H1 (cell line): ENCODE measurements at regions not wholly inside any gene's neighbourhood (a gene's known extent, or its start where the extent isn't known, plus 50 kb on each side); places are given as distances from the start of the nearest gene placed in this dataset.

Experiments used
- CTCF ChIA-PET: fragments of 300-600 bp; sonication (Branson Sonifier 250); formaldehyde crosslinking; loops from one replicate; lab custom pipeline; 2021; ENCODE audit not compliant: partially characterized antibody; lab: Charles Lee
- POLR2A ChIA-PET: fragments of 300-600 bp; sonication (Branson Sonifier 250); formaldehyde crosslinking; loops from one replicate; lab custom pipeline; 2021; ENCODE audit warnings: inconsistent platforms; ENCODE audit not compliant: partially characterized antibody; lab: Charles Lee
- DNase-seq, 2 experiments: peaks; one replicate each; pipeline versions ENCODE4 v3.0.0 to v3.0.0-alpha.2; 2010 to 2022; ENCODE audit warnings: low spot score in 2 of 2, low read depth in 1 of 2, mixed read lengths in 1 of 2
- FAIRE-seq: peaks from 2 replicates; lab custom pipeline; 2011; peaks lifted over from hg19 to GRCh38; lab: Jason Lieb, UNC
- H2AFZ ChIP-seq: 2 replicates; pipeline ENCODE4 v1.8.1; 2012; ENCODE audit warnings: low read length, inconsistent platforms
- H2AK5ac ChIP-seq: 2 replicates; pipeline ENCODE4 v1.6.1; 2013; ENCODE audit warnings: low read depth, low read length
- H2BK120ac ChIP-seq: replicated peaks from 2 replicates; pipeline ENCODE3; 2013; ENCODE audit warnings: low read depth, low read length, inconsistent platforms
- H2BK12ac ChIP-seq: 2 replicates; pipeline ENCODE4 v1.6.1; 2013; ENCODE audit warnings: low read depth, low read length
- H2BK15ac ChIP-seq: 2 replicates; pipeline ENCODE4 v1.6.1; 2013; ENCODE audit warnings: low read length
- H2BK20ac ChIP-seq: 2 replicates; pipeline ENCODE4 v1.6.1; 2013; ENCODE audit warnings: low read length
- H2BK5ac ChIP-seq: 2 replicates; pipeline ENCODE4 v1.6.1; 2013; ENCODE audit warnings: low read depth, low read length
- H3K14ac ChIP-seq: 2 replicates; pipeline ENCODE4 v1.6.1; 2013; ENCODE audit warnings: inconsistent platforms; ENCODE audit not compliant: insufficient read length
- H3K18ac ChIP-seq: 2 replicates; pipeline ENCODE4 v1.6.1; 2013; ENCODE audit warnings: low read length; ENCODE audit errors: extremely low read depth
- H3K23ac ChIP-seq: 2 replicates; pipeline ENCODE4 v1.6.1; 2013; ENCODE audit warnings: inconsistent platforms; ENCODE audit not compliant: insufficient read length
- H3K23me2 ChIP-seq: 2 replicates; pipeline ENCODE4 v1.6.1; 2013; ENCODE audit warnings: low read depth, low read length
- H3K27ac ChIP-seq: 2 replicates; pipeline ENCODE4 v1.6.1; 2011; ENCODE audit warnings: low read depth, low read length, inconsistent platforms
- H3K27me3 ChIP-seq, 4 experiments: replicated peaks in 1 of 4; 1 replicate in 1 of 4; 2 replicates in 3 of 4; pipeline versions ENCODE4 v1.6.1 to v1.8.1; 2011 to 2013; ENCODE audit warnings: low read length in 3 of 4, mild to moderate bottlenecking in 3 of 4, inconsistent platforms in 2 of 4, mixed read lengths in 2 of 4, moderate library complexity in 1 of 4; ENCODE audit not compliant: control insufficient read depth in 3 of 4, insufficient read depth in 3 of 4; ENCODE audit errors: extremely low read depth in 1 of 4
- H3K36me3 ChIP-seq, 4 experiments: 2 replicates each; pipeline versions ENCODE4 v1.6.1 to v1.8.1; 2011 to 2013; ENCODE audit warnings: mild to moderate bottlenecking in 4 of 4, low read length in 3 of 4, moderate library complexity in 2 of 4, control low read depth in 1 of 4, inconsistent platforms in 1 of 4; ENCODE audit not compliant: insufficient read depth in 4 of 4, control insufficient read depth in 2 of 4
- H3K4ac ChIP-seq: replicated peaks from 2 replicates; pipeline ENCODE3; 2013; ENCODE audit warnings: low read length, low read depth, mixed read lengths, inconsistent platforms; ENCODE audit not compliant: insufficient read length
- H3K4me1 ChIP-seq, 4 experiments: replicated peaks in 1 of 4; 1 replicate in 1 of 4; 2 replicates in 3 of 4; pipeline versions ENCODE4 v1.6.1 to v1.8.1; 2011 to 2013; ENCODE audit warnings: low read length in 3 of 4, inconsistent platforms in 2 of 4, mixed read lengths in 1 of 4; ENCODE audit not compliant: insufficient read depth in 4 of 4, control insufficient read depth in 3 of 4
- H3K4me2 ChIP-seq, 2 experiments: 2 replicates each; pipeline versions ENCODE4 v1.6.1 to v1.8.1; 2011 to 2013; ENCODE audit warnings: low read depth in 2 of 2, low read length in 2 of 2, control low read depth in 1 of 2, inconsistent platforms in 1 of 2, mild to moderate bottlenecking in 1 of 2; ENCODE audit not compliant: insufficient read depth in 1 of 2
- H3K4me3 ChIP-seq, 4 experiments: fragments of 200-600, 300-600 bp in 1 of 4; sonication (generic), shearing (Covaris generic), sonication (Bioruptor Twin) in 1 of 4; 2 replicates each; pipeline versions ENCODE4 v1.5.1 to v1.8.1; 2011 to 2016; ENCODE audit warnings: low read length in 4 of 4, low read depth in 3 of 4, control low read depth in 2 of 4, inconsistent platforms in 2 of 4, mild to moderate bottlenecking in 2 of 4, mixed read lengths in 1 of 4, moderate library complexity in 1 of 4; ENCODE audit not compliant: insufficient read depth in 2 of 4; ENCODE audit errors: extremely low read depth in 1 of 4
- H3K56ac ChIP-seq: replicated peaks from 2 replicates; pipeline ENCODE3; 2013; ENCODE audit warnings: low read depth, mild to moderate bottlenecking, mixed read lengths, low read length, inconsistent platforms; ENCODE audit not compliant: insufficient read length
- H3K79me1 ChIP-seq: 2 replicates; pipeline ENCODE4 v1.6.1; 2013; ENCODE audit warnings: low read depth, low read length, control low read depth
- H3K79me2 ChIP-seq, 2 experiments: 2 replicates each; pipeline versions ENCODE4 v1.6.1 to v1.8.1; 2012 to 2013; ENCODE audit warnings: low read length in 2 of 2, mild to moderate bottlenecking in 2 of 2, inconsistent platforms in 1 of 2; ENCODE audit not compliant: insufficient read depth in 2 of 2, control insufficient read depth in 1 of 2
- H3K9ac ChIP-seq, 4 experiments: replicated peaks in 1 of 4; 1 replicate in 1 of 4; 2 replicates in 3 of 4; pipeline versions ENCODE4 v1.6.1 to v1.8.1; 2011 to 2013; ENCODE audit warnings: low read depth in 3 of 4, low read length in 3 of 4, control low read depth in 2 of 4, mild to moderate bottlenecking in 2 of 4, moderate library complexity in 2 of 4, inconsistent platforms in 1 of 4; ENCODE audit errors: extremely low read depth in 1 of 4
- H3K9me3 ChIP-seq, 2 experiments: 2 replicates each; pipeline versions ENCODE4 v1.6.1 to v1.8.1; 2012 to 2013; ENCODE audit warnings: mild to moderate bottlenecking in 2 of 2, moderate library complexity in 2 of 2, control low read depth in 1 of 2, inconsistent platforms in 1 of 2, low read depth in 1 of 2, low read length in 1 of 2, mixed read lengths in 1 of 2; ENCODE audit not compliant: insufficient read depth in 2 of 2
- H4K20me1 ChIP-seq, 2 experiments: replicated peaks in 1 of 2; 2 replicates each; pipeline versions ENCODE3 to v1.8.1; 2011 to 2013; ENCODE audit warnings: inconsistent platforms in 2 of 2, low read length in 2 of 2, mild to moderate bottlenecking in 1 of 2; ENCODE audit not compliant: insufficient read depth in 2 of 2, control insufficient read depth in 1 of 2
- H4K5ac ChIP-seq: 2 replicates; pipeline ENCODE4 v1.6.1; 2013; ENCODE audit warnings: low read length, low read depth, mixed read lengths, inconsistent platforms; ENCODE audit not compliant: insufficient read length
- H4K8ac ChIP-seq: 2 replicates; pipeline ENCODE4 v1.8.0; 2013; ENCODE audit warnings: mild to moderate bottlenecking, moderate library complexity, low read length, inconsistent platforms; ENCODE audit not compliant: insufficient read depth; ENCODE audit errors: extremely low read depth
- H4K91ac ChIP-seq: replicated peaks from 2 replicates; pipeline ENCODE3; 2013; ENCODE audit warnings: low read length, mixed read lengths, inconsistent platforms; ENCODE audit not compliant: insufficient read length
- POU5F1 ChIP-seq: IDR thresholded peaks from 2 replicates; pipeline ENCODE4 v1.6.1; 2011; ENCODE audit warnings: low read depth, mild to moderate bottlenecking, low read length, moderate library complexity
- SIX5 ChIP-seq: IDR thresholded peaks from 2 replicates; pipeline ENCODE4 v1.6.1; 2011; ENCODE audit warnings: mild to moderate bottlenecking, low read depth, low read length
- WGBS, 2 experiments: shearing (Covaris generic) in 1 of 2; methylation state at CpG; one replicate each; pipeline versions ENCODE4 v1.1.6 to v1.1.7; 2013 to 2015; ENCODE audit warnings: low lambda C conversion rate in 2 of 2, mixed read lengths in 2 of 2, inconsistent platforms in 1 of 2, low coverage in 1 of 2, missing lambda C conversion rate in 1 of 2; ENCODE audit not compliant: insufficient replicate concordance in 2 of 2, insufficient coverage in 1 of 2, insufficient read length in 1 of 2; ENCODE audit errors: extremely low coverage in 1 of 2, missing lambda C conversion rate in 1 of 2; 5-methylcytosine and 5-hydroxymethylcytosine counted together

DNA sequence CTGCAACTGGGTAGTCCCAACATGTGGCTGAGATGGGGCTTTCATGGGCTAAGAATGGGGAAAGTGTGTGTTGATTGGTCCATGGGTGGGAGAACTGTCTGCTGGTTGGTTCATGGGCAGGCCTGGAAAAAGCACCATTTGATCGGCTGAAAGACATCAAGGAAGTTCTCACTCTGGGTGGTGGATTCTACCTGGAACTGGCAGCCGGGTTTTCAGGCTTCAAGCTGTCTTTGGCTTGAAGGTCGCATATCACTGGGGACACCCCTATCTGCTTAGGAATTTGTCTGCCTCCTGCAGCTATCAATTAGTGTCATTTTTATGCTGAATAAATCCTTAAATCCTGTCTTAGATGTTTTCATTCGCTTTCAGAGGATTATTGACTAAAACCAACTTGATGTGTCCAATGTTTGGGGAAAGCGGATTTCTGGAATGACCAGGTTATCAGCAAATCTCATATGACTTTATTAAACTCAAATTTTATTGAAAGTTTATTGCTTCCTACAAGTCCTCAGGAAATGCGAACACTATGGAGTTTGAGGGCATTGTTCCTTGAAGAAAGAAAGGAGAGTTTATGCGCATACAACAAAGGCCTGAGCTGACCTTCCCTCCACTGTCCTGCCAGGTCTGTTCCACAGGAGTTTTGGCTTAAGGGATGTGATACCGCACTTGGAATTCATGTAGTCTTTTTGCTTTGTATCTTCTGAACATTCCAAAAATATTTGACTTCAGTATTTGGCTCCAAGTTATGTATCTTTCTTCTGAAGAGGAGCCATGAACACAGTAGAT is 451.1 kb downstream of the TUSC1 start:
- Histone ChIP-seq H3K4me2 (0 out of 4 replicates have a peak overlapping the region, but pooled peaks of 1 of the 2 experiments have one; percentile 13), H3K27me3 (no peaks in the 10 kb centered on the region), H4K20me1 (no peaks in the 10 kb centered on the region), H2AFZ (no peak overlapping the region), H2BK20ac (no peak overlapping the region), H3K27ac (no peak overlapping the region), H3K18ac (no peak overlapping the region), H2BK5ac (0 out of 2 replicates have a peak overlapping the region, but pooled peaks have one; percentile 75), H3K79me1 (no peaks in the 10 kb centered on the region), H3K56ac (no peak overlapping the region), H3K4me1 (peaks cover 0 to 8% (median 0%) of the 10 kb centered on the region in 4 experiments; a peak in 4 of 7 replicates), H2BK120ac (peak overlapping the region; percentile 73), H3K4me3 (no peak overlapping the region), H3K14ac (no peak overlapping the region), H2BK15ac (0 out of 2 replicates have a peak overlapping the region, but pooled peaks have one; percentile 8), H3K9me3 (no peaks in the 10 kb centered on the region; a peak in 1 of 4 replicates), H3K9ac (no peak overlapping the region), H4K5ac (peak overlapping the region; percentile 11), H3K4ac (peak overlapping the region; percentile 66), H3K79me2 (no peaks in the 10 kb centered on the region), H3K36me3 (no peaks in the 10 kb centered on the region), H3K23me2 (no peaks in the 10 kb centered on the region), H2AK5ac (0 out of 2 replicates have a peak overlapping the region, but pooled peaks have one; percentile 39), H3K23ac (no peak overlapping the region), H4K91ac (peak overlapping the region; percentile 87), H2BK12ac (0 out of 2 replicates have a peak overlapping the region, but pooled peaks have one; percentile 39), H4K8ac (no peak overlapping the region)
- CTCF ChIA-PET: no interaction called here
- TF ChIP-seq POU5F1 (peak; percentile 93), SIX5 (no peak)
- POLR2A ChIA-PET: no interaction called here
- peak; percentile 68 for FAIRE-seq
- 73% methylated on average over 8 of the region's 8 CpGs; no CpG with 5 or more reads in 1 of the 2 experiments for WGBS, 2 experiments
- no peak for DNase-seq
